ENCODE measurements at regions not wholly inside any gene's neighbourhood (a gene's known extent, or its start where the extent isn't known, plus 50 kb on each side); places are given as distances from the start of the nearest gene placed in this dataset.
A peak's percentile ranks its signal among the peaks of the same experiment; 100 is the strongest.
"Not testable (repeated sequence)": the region's sequence is repeated elsewhere in the genome, so short reads cannot be mapped to it uniquely, and the experiment has no call there.

DNA sequence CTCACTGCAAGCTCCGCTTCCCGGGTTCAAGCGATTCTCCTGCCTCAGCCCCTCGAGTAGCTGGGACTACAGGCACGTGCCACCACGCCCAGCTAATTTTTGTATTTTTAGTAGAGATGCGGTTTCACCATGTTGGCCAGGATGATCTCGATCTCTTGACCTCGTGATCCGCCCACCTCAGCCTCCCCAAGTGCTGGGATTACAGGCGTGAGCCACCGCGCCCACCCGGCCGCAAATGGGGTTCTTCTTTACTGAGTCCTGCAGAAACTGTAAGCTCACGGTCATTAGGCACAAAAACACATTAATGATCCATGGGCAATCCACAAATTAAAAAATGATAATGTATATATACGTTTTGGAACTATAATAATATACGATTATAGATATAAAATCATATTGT, 447.6 kb downstream of the DSC3 start:
- H3K4me1 ChIP-seq (ENCODE audit: control insufficient read depth, insufficient read depth, low read length); CTCF ChIA-PET; H3K27ac ChIP-seq (ENCODE audit: extremely low read depth, low read depth, low read length); POLR2A ChIA-PET; H3K9me3 ChIP-seq (ENCODE audit: control insufficient read depth, insufficient read depth, low read depth, low read length); H3K4me3 ChIP-seq (ENCODE audit: low read depth, low read length); H3K36me3 ChIP-seq (ENCODE audit: control insufficient read depth in 2 of 2, insufficient read depth in 1 of 2, low read length in 2 of 2): not testable (repeated sequence)

GRCh38 chr18:30591462-30591861, 451.1 kb downstream of the DSC3 start:
- Histone ChIP-seq H3K4me3 (ENCODE audit: low read depth, low read length) (no peak overlapping the region), H3K9me3 (ENCODE audit: control insufficient read depth, insufficient read depth, low read depth, low read length) (no peaks in the 10 kb centered on the region), H3K27ac (ENCODE audit: extremely low read depth, low read depth, low read length) (no peak overlapping the region), H3K4me1 (ENCODE audit: control insufficient read depth, insufficient read depth, low read length) (no peaks in the 10 kb centered on the region), H3K36me3 (ENCODE audit: control insufficient read depth in 2 of 2, insufficient read depth in 1 of 2, low read length in 2 of 2) (no peaks in the 10 kb centered on the region)
- ChIA-PET CTCF (no interaction called here), POLR2A (no interaction called here)
- TF ChIP-seq ZNF629 (tag by site-specific recombination; IDR thresholded peaks at IDR 0.05) (no peak), ZNF660 (tag by site-specific recombination; IDR thresholded peaks at IDR 0.05) (no peak), ZNF623 (tag by site-specific recombination; IDR thresholded peaks at IDR 0.05) (0 out of 2 replicates have a peak, but pooled peaks have one; percentile 23), ZNF394 (tag by site-specific recombination; IDR thresholded peaks at IDR 0.05; ENCODE audit: borderline replicate concordance) (peak; percentile 66; the same call in 1 of the 2 replicates), OVOL3 (tag by site-specific recombination; IDR thresholded peaks at IDR 0.05) (no peak), ZNF341 (tag by site-specific recombination; IDR thresholded peaks at IDR 0.05; ENCODE audit: low read depth) (no peak), SP3 (tag by site-specific recombination; IDR thresholded peaks at IDR 0.05) (no peak), ZNF214 (tag by site-specific recombination; IDR thresholded peaks at IDR 0.05; ENCODE audit: borderline replicate concordance) (no peak), ZNF48 (tag by site-specific recombination; IDR thresholded peaks at IDR 0.05) (no peak), ZNF138 (tag by site-specific recombination; IDR thresholded peaks at IDR 0.05; ENCODE audit: borderline replicate concordance) (no peak), ZNF555 (tag by site-specific recombination; conservative IDR thresholded peaks at IDR 0.05) (peak; percentile 30), ZBTB7A (tag by site-specific recombination; IDR thresholded peaks at IDR 0.05; ENCODE audit: low read depth) (no peak), ZNF423 (tag by site-specific recombination; IDR thresholded peaks at IDR 0.05) (no peak), SCRT2 (tag by site-specific recombination; IDR thresholded peaks at IDR 0.05) (no peak), ZNF426 (tag by site-specific recombination; IDR thresholded peaks at IDR 0.05) (peak; percentile 49), ZNF404 (tag by site-specific recombination; IDR thresholded peaks at IDR 0.05) (no peak), PRDM2 (tag by site-specific recombination; IDR thresholded peaks at IDR 0.05; ENCODE audit: borderline replicate concordance) (no peak)
- TF ChIP-seq, protein P1, sequence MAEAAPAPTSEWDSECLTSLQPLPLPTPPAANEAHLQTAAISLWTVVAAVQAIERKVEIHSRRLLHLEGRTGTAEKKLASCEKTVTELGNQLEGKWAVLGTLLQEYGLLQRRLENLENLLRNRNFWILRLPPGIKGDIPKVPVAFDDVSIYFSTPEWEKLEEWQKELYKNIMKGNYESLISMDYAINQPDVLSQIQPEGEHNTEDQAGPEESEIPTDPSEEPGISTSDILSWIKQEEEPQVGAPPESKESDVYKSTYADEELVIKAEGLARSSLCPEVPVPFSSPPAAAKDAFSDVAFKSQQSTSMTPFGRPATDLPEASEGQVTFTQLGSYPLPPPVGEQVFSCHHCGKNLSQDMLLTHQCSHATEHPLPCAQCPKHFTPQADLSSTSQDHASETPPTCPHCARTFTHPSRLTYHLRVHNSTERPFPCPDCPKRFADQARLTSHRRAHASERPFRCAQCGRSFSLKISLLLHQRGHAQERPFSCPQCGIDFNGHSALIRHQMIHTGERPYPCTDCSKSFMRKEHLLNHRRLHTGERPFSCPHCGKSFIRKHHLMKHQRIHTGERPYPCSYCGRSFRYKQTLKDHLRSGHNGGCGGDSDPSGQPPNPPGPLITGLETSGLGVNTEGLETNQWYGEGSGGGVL (tag by site-specific recombination; IDR thresholded peaks at IDR 0.05): no peak
- TF ChIP-seq, protein P2, sequence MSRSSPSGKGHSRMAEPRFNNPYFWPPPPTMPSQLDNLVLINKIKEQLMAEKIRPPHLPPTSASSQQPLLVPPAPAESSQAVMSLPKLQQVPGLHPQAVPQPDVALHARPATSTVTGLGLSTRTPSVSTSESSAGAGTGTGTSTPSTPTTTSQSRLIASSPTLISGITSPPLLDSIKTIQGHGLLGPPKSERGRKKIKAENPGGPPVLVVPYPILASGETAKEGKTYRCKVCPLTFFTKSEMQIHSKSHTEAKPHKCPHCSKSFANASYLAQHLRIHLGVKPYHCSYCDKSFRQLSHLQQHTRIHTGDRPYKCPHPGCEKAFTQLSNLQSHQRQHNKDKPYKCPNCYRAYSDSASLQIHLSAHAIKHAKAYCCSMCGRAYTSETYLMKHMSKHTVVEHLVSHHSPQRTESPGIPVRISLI (tag by site-specific recombination; IDR thresholded peaks at IDR 0.05): no peak
- TF ChIP-seq, protein P3, sequence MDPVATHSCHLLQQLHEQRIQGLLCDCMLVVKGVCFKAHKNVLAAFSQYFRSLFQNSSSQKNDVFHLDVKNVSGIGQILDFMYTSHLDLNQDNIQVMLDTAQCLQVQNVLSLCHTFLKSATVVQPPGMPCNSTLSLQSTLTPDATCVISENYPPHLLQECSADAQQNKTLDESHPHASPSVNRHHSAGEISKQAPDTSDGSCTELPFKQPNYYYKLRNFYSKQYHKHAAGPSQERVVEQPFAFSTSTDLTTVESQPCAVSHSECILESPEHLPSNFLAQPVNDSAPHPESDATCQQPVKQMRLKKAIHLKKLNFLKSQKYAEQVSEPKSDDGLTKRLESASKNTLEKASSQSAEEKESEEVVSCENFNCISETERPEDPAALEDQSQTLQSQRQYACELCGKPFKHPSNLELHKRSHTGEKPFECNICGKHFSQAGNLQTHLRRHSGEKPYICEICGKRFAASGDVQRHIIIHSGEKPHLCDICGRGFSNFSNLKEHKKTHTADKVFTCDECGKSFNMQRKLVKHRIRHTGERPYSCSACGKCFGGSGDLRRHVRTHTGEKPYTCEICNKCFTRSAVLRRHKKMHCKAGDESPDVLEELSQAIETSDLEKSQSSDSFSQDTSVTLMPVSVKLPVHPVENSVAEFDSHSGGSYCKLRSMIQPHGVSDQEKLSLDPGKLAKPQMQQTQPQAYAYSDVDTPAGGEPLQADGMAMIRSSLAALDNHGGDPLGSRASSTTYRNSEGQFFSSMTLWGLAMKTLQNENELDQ (tag by site-specific recombination; IDR thresholded peaks at IDR 0.05; ENCODE audit: low read depth): no peak
